Brain microvascular endothelial cell (primary cell): ENCODE measurements at regions not wholly inside any gene's neighbourhood (a gene's known extent, or its start where the extent isn't known, plus 50 kb on each side); places are given as distances from the start of the nearest gene placed in this dataset.

Experiments used
- DNase-seq: peaks from one replicate; pipeline ENCODE4 v3.0.0-alpha.2; 2020
- H3K27ac ChIP-seq: fragments of 250-450 bp; sonication (Bioruptor Pico); 2 replicates; pipeline ENCODE4 v1.5.1; 2020; ENCODE audit warnings: mild to moderate bottlenecking, moderate library complexity
- H3K27me3 ChIP-seq: fragments of 250-450 bp; sonication (Bioruptor Pico); replicated peaks from 2 replicates; pipeline ENCODE4 v1.5.1; 2020; ENCODE audit warnings: mild to moderate bottlenecking
- H3K36me3 ChIP-seq: fragments of 250-450 bp; sonication (Bioruptor Pico); replicated peaks from 2 replicates; pipeline ENCODE4 v1.5.1; 2020; ENCODE audit warnings: mild to moderate bottlenecking
- H3K4me3 ChIP-seq: 2 replicates; pipeline ENCODE4 v1.5.1; 2011; ENCODE audit warnings: low read depth, mild to moderate bottlenecking, control low read depth, low read length, moderate library complexity
- CTCF ChIP-seq: IDR thresholded peaks from 2 replicates; pipeline ENCODE4 v1.5.1; 2011; ENCODE audit warnings: low read depth, mild to moderate bottlenecking, moderate library complexity, low read length, control low read depth, inconsistent platforms; ENCODE audit errors: missing control alignments
- in situ Hi-C: cut with HindIII; loops from 2 replicates; pipeline ENCODE4 v1.10.0; 2017; ENCODE audit warnings: low sequenced_read_pairs, low pct_ligation_motif_present

- TF ChIP-seq CTCF, result no peak
- in situ Hi-C loops, result no loop called here
Observed at GRCh38 chr4:132823419-132823818, 325.7 kb upstream of the PCDH10 start.

GRCh38 chr4:132824761-132825160 lies 324.3 kb upstream of the PCDH10 start:
- Histone ChIP-seq H3K36me3 (no peaks in the 10 kb centered on the region), H3K27me3 (no peaks in the 10 kb centered on the region), H3K4me3 (no peak overlapping the region), H3K27ac (no peak overlapping the region)
- no peak for DNase-seq
- no peak for TF ChIP-seq CTCF
- in situ Hi-C loops, result no loop called here

More at GRCh38 chr4:132823419-132823818, 325.7 kb upstream of the PCDH10 start:
- Histone ChIP-seq H3K27me3 (no peaks in the 10 kb centered on the region), H3K27ac (no peak overlapping the region), H3K36me3 (no peaks in the 10 kb centered on the region), H3K4me3 (no peak overlapping the region)
- no peak for DNase-seq

- TF ChIP-seq CTCF, result no peak
- in situ Hi-C loops, result no loop called here
Observed at GRCh38 chr4:132827522-132827921, 321.6 kb upstream of the PCDH10 start.

GRCh38 chr4:132838244-132838643 lies 310.9 kb upstream of the PCDH10 start:
- Histone ChIP-seq H3K27me3 (no peaks in the 10 kb centered on the region), H3K36me3 (no peaks in the 10 kb centered on the region), H3K4me3 (no peak overlapping the region), H3K27ac (no peak overlapping the region)
- DNase-seq, result no peak
- in situ Hi-C loops, result no loop called here
- no peak for TF ChIP-seq CTCF

More at GRCh38 chr4:132827522-132827921, 321.6 kb upstream of the PCDH10 start:
- H3K4me3 ChIP-seq, result no peak overlapping the region
- H3K27me3 ChIP-seq, result no peaks in the 10 kb centered on the region
- no peak overlapping the region for H3K27ac ChIP-seq
- no peak for DNase-seq
- H3K36me3 ChIP-seq, result no peaks in the 10 kb centered on the region

- no peak for TF ChIP-seq CTCF
- Histone ChIP-seq H3K27me3 (no peaks in the 10 kb centered on the region), H3K4me3 (no peak overlapping the region), H3K36me3 (no peaks in the 10 kb centered on the region), H3K27ac (no peak overlapping the region)
- DNase-seq, result no peak
- in situ Hi-C loops, result no loop called here
Observed at GRCh38 chr4:132839070-132839469, 310.0 kb upstream of the PCDH10 start.

- no peak overlapping the region for H3K4me3 ChIP-seq
- TF ChIP-seq CTCF, result no peak
- in situ Hi-C loops, result no loop called here
- no peaks in the 10 kb centered on the region for H3K27me3 ChIP-seq
- H3K36me3 ChIP-seq, result no peaks in the 10 kb centered on the region
- H3K27ac ChIP-seq, result no peak overlapping the region
- DNase-seq, result no peak
Observed at GRCh38 chr4:132859929-132860328, 289.2 kb upstream of the PCDH10 start.
